ENCODE measurements at regions not wholly inside any gene's neighbourhood (a gene's known extent, or its start where the extent isn't known, plus 50 kb on each side); places are given as distances from the start of the nearest gene placed in this dataset.

- intact Hi-C loops (cut with DNase I; ENCODE audit: low total_unique reads) (no loop called here), in situ Hi-C loops (cut with MboI; ENCODE audit: low sequenced_read_pairs in 4 of 4) (no loop called here)
- DNase-seq (no peak), ATAC-seq (no peak)
- Histone ChIP-seq H3K27me3 (no peaks in the 10 kb centered on the region), H3K9me3 (no peaks in the 10 kb centered on the region), H3K4me1 (no peaks in the 10 kb centered on the region), H3K4me3 (no peak overlapping the region), H3K27ac (no peak overlapping the region), H3K36me3 (no peaks in the 10 kb centered on the region)
- no peak for TF ChIP-seq CTCF (IDR thresholded peaks at IDR 0.05 in 4 of 5, conservative IDR thresholded peaks at IDR 0.05 in 1 of 5)
- TF ChIP-seq POLR2A (IDR thresholded peaks at IDR 0.05): no peak
Measured at GRCh38 chr9:10704720-10705119, 91.9 kb upstream of the PTPRD start.

GRCh38 chr9:10705383-10705782, 92.6 kb upstream of the PTPRD start:
- intact Hi-C loops (cut with DNase I; ENCODE audit: low total_unique reads) (no loop called here), in situ Hi-C loops (cut with MboI; ENCODE audit: low sequenced_read_pairs in 4 of 4) (no loop called here)
- Histone ChIP-seq H3K9me3 (no peaks in the 10 kb centered on the region), H3K36me3 (no peaks in the 10 kb centered on the region), H3K27ac (no peak overlapping the region), H3K4me1 (no peaks in the 10 kb centered on the region), H3K4me3 (no peak overlapping the region), H3K27me3 (no peaks in the 10 kb centered on the region)
- ATAC-seq (no peak), DNase-seq (no peak)
- no peak for TF ChIP-seq CTCF (IDR thresholded peaks at IDR 0.05 in 4 of 5, conservative IDR thresholded peaks at IDR 0.05 in 1 of 5)
- TF ChIP-seq POLR2A (IDR thresholded peaks at IDR 0.05): no peak

- Histone ChIP-seq H3K9me3 (no peaks in the 10 kb centered on the region), H3K36me3 (no peaks in the 10 kb centered on the region), H3K27me3 (no peaks in the 10 kb centered on the region), H3K4me1 (no peaks in the 10 kb centered on the region), H3K27ac (no peak overlapping the region), H3K4me3 (no peak overlapping the region)
- TF ChIP-seq CTCF (IDR thresholded peaks at IDR 0.05 in 4 of 5, conservative IDR thresholded peaks at IDR 0.05 in 1 of 5): no peak
- no peak for TF ChIP-seq POLR2A (IDR thresholded peaks at IDR 0.05)
- DNase-seq (no peak), ATAC-seq (no peak)
- in situ Hi-C loops (cut with MboI; ENCODE audit: low sequenced_read_pairs in 4 of 4) (no loop called here), intact Hi-C loops (cut with DNase I; ENCODE audit: low total_unique reads) (no loop called here)
Measured at GRCh38 chr9:10706788-10707187, 94.0 kb upstream of the PTPRD start.

GRCh38 chr9:10721301-10721700, 108.5 kb upstream of the PTPRD start:
- in situ Hi-C loops (cut with MboI; ENCODE audit: low sequenced_read_pairs in 4 of 4): no loop called here
- TF ChIP-seq POLR2A (IDR thresholded peaks at IDR 0.05) (no peak), CTCF (IDR thresholded peaks at IDR 0.05 in 4 of 5, conservative IDR thresholded peaks at IDR 0.05 in 1 of 5) (no peak)
- H3K36me3 ChIP-seq: no peaks in the 10 kb centered on the region
- H3K4me1 ChIP-seq: no peaks in the 10 kb centered on the region
- no peak overlapping the region for H3K4me3 ChIP-seq
- no peak overlapping the region for H3K27ac ChIP-seq
- DNase-seq (no peak), ATAC-seq (no peak)
- intact Hi-C loops (cut with DNase I; ENCODE audit: low total_unique reads): no loop called here
- no peaks in the 10 kb centered on the region for H3K9me3 ChIP-seq
- H3K27me3 ChIP-seq: no peaks in the 10 kb centered on the region

- intact Hi-C loops (cut with DNase I; ENCODE audit: low total_unique reads): no loop called here
Measured at GRCh38 chr9:10729213-10729612, 116.4 kb upstream of the PTPRD start.

More at GRCh38 chr9:10729213-10729612, 116.4 kb upstream of the PTPRD start:
- ATAC-seq: no peak
- H3K27me3 ChIP-seq: no peaks in the 10 kb centered on the region
- no peak for TF ChIP-seq CTCF (IDR thresholded peaks at IDR 0.05 in 4 of 5, conservative IDR thresholded peaks at IDR 0.05 in 1 of 5)
- no peak for TF ChIP-seq POLR2A (IDR thresholded peaks at IDR 0.05)
- no peaks in the 10 kb centered on the region for H3K4me1 ChIP-seq
- no peaks in the 10 kb centered on the region for H3K9me3 ChIP-seq
- H3K4me3 ChIP-seq: no peak overlapping the region
- no peak for DNase-seq
- no peaks in the 10 kb centered on the region for H3K36me3 ChIP-seq
- in situ Hi-C loops (cut with MboI; ENCODE audit: low sequenced_read_pairs in 4 of 4): loop anchor here in 1 of 4 donors (25.0 kb wide), 1 partner anchor 92 kb away; no protein-coding TSS in a partner anchor
- no peak overlapping the region for H3K27ac ChIP-seq
